Left forelimb (tissue), 1 donor: ENCODE measurements at regions not wholly inside any gene's neighbourhood (a gene's known extent, or its start where the extent isn't known, plus 50 kb on each side); places are given as distances from the start of the nearest gene placed in this dataset.
"Not testable (repeated sequence)": the region's sequence is repeated elsewhere in the genome, so short reads cannot be mapped to it uniquely, and the experiment has no call there.

Source experiments
- DNase-seq: peaks from one replicate; pipeline ENCODE4 v3.0.0-alpha.2; 2018; ENCODE audit warnings: low spot score

GRCh38 chr7:32816409-32816948 is 75.1 kb downstream of the KBTBD2 start:
- not testable (repeated sequence) for DNase-seq

DNA sequence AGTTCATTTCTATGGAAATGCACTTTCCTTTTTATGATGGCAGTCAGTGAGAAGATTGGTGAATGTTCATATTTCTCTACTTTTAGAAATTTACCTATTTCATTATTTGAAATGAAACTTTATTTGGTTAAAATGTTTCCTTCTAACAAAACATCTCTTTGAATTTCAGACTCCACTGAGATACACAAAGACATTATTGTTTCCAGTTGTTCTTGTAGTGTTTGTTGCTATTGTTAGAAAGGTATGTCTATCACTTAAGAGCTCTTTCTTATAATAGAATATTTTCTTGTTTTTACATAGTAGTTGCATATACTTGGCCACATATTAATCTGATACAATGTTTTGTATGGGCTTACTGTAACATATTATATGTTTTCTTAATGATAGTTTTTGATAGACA is 76.8 kb downstream of the KBTBD2 start:
- DNase-seq = not testable (repeated sequence)

DNA sequence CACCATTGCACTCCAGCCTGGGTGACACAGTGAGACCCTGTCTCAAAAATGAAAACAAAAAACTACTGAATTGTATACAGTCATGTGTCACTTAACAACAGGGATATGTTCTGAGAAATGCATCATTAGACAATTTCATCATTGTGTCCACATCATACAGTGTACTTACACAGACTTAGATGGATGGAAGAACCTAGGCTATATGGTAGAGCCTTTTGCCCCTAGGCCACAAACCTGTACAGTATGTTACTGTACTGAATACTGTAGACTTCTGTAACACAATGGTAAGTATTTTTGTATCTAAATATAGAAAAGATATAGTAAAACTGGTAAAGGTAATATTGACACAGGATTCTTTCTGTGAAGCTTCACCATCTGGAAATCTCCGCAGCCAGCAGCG is 81.7 kb downstream of the KBTBD2 start:
- no peak for DNase-seq

DNA sequence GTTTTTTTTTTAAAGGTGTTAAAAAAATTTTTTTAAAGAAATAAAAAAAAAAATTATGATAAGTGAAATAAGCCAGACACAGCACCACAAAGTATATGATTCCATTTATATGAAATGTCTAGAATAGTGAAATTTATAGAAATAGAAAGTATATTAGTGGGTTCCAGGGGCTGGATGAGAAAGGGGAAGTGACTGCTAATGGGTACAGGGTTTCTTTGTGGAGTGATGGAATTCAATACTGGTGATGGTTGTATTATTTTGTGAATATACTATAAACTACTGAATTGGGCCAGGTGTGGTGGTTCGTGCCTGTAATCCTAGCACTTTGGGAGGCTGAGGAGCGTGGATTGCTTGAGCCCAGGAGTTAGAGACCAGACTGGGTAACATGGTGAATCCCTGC is 82.2 kb downstream of the KBTBD2 start:
- DNase-seq = no peak

- no peak for DNase-seq
Observed at GRCh38 chr7:32803406-32804141, 88.0 kb downstream of the KBTBD2 start.

DNA sequence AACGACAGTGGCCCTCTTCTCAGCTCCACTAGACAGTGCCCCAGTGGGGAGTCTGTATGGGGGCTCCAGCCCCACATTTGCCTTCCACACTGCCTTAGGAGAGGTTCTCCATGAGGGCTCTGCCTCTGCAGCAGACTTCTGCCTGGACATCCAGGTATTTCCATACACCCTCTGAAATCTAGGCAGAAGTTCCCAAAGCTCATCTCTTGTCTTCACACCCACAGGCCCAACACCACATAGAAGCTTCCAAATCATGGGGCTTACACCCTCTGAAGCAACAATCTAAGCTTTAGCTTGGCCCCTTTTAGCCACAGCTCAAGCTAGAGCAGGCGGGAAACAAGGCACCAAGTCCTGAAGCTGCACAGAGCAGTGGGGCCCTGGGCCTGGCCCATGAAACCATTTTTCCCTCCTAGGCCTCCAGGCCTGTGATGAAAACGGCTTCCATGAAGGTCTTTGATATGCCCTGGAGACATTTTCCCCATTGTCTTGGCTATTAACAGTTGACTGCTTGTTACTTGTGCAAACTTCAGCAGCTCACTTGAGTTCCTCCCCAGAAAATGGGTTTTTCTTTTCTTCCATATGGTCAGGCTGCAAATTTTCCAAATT is 89.2 kb downstream of the KBTBD2 start:
- DNase-seq = no peak

DNA sequence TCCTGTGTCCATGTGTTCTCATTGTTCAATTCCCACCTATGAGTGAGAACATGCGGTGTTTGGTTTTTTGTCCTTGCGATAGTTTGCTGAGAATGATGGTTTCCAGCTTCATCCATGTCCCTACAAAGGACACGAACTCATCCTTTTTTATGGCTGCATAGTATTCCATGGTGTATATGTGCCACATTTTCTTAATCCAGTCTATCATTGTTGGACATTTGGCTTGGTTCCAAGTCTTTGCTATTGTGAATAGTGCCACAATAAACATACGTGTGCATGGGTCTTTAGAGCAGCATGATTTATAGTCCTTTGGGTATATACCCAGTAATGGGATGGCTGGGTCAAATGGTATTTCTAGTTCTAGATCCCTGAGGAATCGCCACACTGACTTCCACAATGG is 98.5 kb downstream of the KBTBD2 start:
- not testable (repeated sequence) for DNase-seq

- DNase-seq = not testable (repeated sequence)
Observed at GRCh38 chr7:32790766-32791430, 100.7 kb downstream of the KBTBD2 start.

DNA sequence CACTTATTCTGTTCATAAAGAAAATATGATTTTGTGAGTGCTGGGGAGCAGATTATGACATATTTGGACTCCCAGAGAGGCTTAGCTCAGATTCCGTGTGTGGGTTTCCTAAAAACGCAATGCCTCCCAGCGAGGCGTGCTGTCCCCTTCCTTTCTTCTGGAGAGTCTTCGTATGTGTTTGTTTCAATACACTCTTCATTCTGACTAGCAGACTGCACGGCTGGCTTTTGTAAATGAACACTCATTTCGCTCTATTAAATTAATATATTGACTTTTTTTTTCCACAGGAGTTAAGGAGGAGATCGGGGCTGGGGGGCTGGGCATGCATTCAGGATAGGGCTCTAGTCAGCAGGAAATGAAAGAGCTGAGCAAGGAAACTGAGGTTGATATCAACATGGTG is 102.3 kb downstream of the KBTBD2 start:
- DNase-seq = not testable (repeated sequence)

DNA sequence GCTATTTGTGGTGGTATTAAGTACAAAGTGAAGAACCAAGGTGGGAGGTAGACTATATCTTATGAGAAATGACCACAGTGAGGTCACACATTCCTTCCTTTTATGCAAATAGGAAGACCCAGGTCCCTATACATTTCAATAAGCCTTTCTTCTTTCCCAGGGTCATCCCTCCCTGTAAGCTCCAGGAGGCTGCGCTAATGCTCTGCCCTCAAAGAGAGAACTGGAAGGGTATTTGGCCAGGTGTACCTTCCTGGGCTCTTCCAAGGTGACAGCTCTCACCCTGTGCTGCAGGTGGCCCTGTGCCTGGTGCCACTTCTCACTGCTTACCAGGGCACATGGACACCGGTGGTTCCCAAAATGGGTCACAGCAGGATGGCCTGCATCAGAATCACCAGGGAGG is 103.4 kb downstream of the KBTBD2 start:
- not testable (repeated sequence) for DNase-seq

DNA sequence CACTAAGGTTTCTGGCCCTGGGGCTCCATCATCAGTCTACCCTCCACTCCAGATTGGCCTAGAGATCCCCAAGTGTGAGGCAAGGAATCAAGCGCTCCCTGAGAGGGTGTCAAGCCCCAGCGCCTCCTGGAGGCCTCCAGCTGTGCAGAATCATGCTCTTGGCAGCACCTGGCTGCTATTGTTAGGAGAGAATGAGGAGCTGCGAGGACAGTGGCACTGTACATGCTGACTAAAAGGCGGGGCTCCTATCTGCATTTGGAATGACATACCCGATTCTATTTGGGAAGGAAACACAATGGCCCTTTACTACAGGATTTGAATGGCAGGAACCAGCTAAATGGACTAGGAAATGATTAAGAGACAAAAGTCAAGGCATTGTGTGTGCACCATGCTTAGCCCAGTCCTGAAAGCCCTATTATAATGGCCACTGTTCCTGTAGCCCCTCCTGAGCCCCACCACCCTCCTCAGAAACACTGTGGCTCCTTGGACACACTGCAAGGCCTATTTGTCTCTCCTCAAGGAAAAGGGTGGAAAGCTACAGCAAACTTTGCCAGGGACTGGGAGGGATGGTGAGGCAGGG is 106.1 kb downstream of the KBTBD2 start:
- DNase-seq = not testable (repeated sequence)

DNA sequence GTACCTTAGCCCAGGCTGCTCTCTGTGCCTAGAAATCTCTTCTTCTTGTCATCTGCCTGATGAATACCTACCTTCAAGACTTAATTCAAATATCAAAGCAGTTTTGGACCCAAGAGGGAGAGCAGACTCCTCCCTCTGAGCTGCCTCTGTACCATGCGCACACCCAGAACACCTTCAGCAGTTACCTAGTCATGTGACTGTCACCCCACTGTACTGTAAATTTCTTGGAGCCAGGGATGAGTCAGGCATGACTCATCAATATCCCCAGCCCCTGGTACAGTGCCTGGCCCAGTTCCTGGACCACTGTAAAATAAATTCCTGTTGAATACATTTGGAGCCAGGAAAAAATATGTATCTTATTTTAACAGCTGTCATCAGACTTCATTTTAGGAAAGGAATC is 111.7 kb downstream of the KBTBD2 start:
- DNase-seq = not testable (repeated sequence)

DNA sequence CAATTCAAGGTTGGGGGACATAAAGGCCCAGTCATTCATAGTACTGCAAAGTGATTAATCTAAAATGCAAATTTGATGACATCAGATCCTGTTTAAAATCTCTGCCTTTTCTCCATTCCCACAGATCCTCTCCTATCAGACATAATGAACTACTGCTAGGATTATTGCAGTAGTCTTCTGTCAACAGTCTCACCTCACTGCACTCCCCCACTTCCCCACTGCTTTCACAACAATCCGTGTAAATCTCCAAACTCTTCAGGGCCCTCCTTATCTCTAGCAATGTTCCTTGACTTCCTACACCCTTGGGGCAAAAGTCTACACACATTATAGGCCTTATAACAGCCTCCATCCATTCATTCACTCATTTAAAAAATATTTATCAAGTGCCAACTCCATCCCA is 112.4 kb downstream of the KBTBD2 start:
- DNase-seq = no peak

DNA sequence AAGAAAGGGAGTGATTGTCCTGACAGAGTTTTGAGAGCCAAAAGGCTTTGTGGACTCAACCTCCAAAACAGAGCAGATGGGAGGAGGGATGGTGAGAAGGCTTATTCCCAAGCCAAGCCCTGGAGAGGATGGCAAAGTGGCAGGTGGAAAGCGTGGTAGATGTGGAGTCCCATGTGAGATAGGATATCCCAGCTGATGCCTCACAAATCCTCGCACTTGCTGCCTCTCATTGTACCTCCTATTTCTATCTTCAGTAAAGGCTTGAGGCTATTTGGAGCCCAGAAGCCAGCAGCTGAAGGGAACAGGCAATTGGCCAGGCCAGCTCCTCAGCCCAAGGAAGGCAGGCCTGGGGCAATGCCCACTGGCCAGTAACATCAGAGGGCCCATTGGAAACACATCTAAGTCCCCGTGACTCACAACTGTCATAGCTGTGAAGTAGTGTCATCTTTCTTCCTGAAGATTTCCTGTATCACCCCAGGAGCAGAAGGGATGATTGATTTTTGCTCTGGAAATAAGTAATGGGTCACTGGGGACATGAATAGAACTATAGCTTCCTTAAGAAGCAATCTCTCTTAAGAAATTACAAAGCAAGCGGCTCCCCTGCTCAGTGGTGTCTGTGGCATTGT is 114.4 kb downstream of the KBTBD2 start:
- not testable (repeated sequence) for DNase-seq

- DNase-seq = not testable (repeated sequence)
Observed at GRCh38 chr7:32776318-32776717, 115.2 kb downstream of the KBTBD2 start.

DNA sequence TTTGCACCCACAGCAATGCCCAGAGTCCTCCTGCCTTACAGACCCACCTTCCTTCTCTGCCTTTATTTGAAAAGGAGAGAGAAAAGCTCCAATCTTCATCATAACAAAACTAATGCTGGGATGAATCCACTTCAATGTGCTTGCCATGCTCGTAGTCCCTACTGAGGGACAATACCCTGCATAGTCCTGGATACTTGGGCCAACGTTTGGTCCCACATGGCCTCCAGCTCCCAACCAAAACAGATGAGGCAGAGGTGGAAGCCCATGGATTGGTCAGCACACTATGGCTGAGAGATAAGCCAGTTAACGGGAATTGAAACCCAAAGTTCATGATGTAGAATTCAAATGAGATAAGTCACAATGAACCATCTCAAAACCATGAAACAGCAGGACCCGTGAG is 115.8 kb downstream of the KBTBD2 start:
- not testable (repeated sequence) for DNase-seq

DNA sequence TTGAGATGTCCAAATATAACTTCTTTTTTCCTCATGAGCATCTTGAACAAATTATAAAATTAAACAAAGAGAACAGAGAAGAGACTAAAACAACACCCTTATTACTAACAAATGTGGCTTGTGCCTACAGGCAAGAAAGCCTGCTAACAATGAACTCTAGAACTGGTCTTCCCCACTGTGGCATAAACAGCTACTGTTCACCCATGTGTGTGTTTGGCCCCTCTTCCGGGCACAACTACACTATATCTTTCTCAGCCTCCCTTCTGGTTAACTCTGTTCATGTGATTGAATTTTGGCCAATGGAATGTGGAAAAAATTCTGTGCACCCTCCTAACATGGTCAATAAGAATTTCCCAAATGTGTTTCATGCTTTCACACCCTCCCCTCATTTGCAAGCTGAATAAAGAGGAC is 117.0 kb downstream of the KBTBD2 start:
- no peak for DNase-seq

DNA sequence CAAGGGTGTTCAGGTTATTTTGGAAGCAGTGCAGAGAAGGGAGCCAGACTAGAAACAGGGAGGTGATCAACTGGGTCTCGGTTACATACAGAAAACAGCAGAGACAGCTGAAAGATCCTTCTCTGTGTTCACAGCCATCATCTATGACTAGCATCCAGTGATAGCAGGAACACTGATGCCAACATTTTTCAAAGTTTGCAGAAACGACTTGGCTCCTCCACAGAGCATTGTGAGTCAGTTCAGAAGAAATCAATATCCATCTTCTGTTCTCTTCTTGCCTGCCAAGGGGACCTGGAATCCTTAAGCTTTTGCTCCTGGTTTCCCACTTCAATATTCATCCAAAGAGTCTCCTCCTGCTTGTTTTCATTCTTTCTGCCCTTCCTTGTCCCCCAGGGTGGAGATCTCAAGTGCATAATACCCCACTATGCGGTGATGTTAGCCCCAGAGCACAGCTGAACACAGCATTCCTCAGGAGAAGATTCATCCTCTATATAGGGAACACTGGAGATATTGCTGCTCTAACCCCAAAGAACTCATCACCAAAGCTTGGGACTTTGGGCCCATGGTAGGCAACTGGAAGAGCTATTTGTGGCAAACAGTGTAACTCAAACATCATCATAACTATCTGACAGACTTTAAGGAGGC is 122.6 kb downstream of the KBTBD2 start:
- not testable (repeated sequence) for DNase-seq

DNA sequence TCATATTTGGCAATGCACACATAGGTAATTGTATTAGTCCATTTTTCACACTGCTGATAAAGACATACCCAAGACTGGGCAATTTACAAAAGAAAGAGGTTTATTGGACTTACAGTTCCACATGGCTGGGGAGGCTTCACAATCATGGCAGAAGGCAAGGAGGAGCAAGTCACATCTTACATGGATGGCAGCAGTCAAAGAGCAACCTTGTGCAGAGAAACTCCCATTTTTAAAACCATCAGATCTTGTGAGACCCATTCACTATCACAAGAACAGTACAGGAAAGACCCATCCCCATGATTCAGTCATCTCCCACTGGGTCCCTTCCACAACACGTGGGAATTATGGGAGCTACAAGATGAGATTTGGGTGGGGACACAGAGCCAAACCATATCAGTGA is 123.2 kb downstream of the KBTBD2 start:
- not testable (repeated sequence) for DNase-seq

- not testable (repeated sequence) for DNase-seq
Observed at GRCh38 chr7:32765649-32766251, 125.8 kb downstream of the KBTBD2 start.

- DNase-seq = no peak
Observed at GRCh38 chr7:32765185-32765584, 126.4 kb downstream of the KBTBD2 start.
